ENCODE measurements at regions not wholly inside any gene's neighbourhood (a gene's known extent, or its start where the extent isn't known, plus 50 kb on each side); places are given as distances from the start of the nearest gene placed in this dataset.

DNA sequence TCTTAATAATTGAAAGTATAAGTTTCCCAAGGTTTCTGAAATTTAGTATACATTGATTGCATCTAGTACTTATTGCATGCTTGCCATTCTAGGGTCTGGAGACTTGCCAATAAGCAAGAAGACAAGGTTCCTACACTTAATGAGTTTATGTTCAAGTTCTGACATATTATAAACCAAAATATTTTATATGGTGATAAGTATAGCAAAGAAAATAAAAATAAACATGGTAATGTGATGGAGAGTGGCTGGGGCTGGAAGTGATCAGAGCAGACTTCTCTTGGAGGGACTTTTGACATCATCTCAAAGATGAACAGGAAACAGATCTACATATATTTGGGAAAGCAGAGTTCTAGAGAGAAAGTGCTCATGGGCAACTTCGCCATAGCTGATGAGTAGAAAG lies 119.5 kb upstream of the EPHA4 start:
- TF ChIP-seq POLR2A (IDR thresholded peaks at IDR 0.05) (no peak), POLR2AphosphoS5 (IDR thresholded peaks at IDR 0.05) (no peak)
- TF ChIP-seq, protein P1, sequence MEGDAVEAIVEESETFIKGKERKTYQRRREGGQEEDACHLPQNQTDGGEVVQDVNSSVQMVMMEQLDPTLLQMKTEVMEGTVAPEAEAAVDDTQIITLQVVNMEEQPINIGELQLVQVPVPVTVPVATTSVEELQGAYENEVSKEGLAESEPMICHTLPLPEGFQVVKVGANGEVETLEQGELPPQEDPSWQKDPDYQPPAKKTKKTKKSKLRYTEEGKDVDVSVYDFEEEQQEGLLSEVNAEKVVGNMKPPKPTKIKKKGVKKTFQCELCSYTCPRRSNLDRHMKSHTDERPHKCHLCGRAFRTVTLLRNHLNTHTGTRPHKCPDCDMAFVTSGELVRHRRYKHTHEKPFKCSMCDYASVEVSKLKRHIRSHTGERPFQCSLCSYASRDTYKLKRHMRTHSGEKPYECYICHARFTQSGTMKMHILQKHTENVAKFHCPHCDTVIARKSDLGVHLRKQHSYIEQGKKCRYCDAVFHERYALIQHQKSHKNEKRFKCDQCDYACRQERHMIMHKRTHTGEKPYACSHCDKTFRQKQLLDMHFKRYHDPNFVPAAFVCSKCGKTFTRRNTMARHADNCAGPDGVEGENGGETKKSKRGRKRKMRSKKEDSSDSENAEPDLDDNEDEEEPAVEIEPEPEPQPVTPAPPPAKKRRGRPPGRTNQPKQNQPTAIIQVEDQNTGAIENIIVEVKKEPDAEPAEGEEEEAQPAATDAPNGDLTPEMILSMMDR (IDR thresholded peaks at IDR 0.05 in 8 of 11, conservative IDR thresholded peaks at IDR 0.05 in 3 of 11), result no peak
